ENCODE measurements at regions not wholly inside any gene's neighbourhood (a gene's known extent, or its start where the extent isn't known, plus 50 kb on each side); places are given as distances from the start of the nearest gene placed in this dataset.
"Not testable (repeated sequence)": the region's sequence is repeated elsewhere in the genome, so short reads cannot be mapped to it uniquely, and the experiment has no call there.

DNA sequence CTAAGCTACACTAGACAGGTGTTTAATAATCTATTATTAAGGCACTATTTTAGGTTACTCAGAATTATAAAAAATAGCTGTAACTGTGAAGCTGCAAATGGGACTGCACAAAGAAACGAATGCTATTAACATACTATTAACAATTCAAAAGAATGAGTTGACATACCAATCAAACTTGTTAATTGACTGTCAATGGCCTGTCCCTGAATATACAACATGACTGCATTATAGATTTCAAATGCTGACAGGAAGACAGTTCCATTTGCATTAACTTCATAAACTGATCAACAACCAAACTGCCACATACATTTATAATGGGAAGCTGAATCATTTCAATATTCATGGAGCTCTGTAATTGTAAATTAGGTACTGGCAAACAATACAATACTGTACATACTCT is 169.0 kb upstream of the NANOGP8 start:
- TF ChIP-seq, protein P1, sequence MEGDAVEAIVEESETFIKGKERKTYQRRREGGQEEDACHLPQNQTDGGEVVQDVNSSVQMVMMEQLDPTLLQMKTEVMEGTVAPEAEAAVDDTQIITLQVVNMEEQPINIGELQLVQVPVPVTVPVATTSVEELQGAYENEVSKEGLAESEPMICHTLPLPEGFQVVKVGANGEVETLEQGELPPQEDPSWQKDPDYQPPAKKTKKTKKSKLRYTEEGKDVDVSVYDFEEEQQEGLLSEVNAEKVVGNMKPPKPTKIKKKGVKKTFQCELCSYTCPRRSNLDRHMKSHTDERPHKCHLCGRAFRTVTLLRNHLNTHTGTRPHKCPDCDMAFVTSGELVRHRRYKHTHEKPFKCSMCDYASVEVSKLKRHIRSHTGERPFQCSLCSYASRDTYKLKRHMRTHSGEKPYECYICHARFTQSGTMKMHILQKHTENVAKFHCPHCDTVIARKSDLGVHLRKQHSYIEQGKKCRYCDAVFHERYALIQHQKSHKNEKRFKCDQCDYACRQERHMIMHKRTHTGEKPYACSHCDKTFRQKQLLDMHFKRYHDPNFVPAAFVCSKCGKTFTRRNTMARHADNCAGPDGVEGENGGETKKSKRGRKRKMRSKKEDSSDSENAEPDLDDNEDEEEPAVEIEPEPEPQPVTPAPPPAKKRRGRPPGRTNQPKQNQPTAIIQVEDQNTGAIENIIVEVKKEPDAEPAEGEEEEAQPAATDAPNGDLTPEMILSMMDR (conservative IDR thresholded peaks at IDR 0.05), result no peak
- Mint-ChIP-seq H3K4me1 (peaks cover 23% of the 10 kb centered on the region), H3K27ac (ENCODE audit: unreplicated experiment) (no peak overlapping the region), H3K27me3 (ENCODE audit: low read depth) (no peaks in the 10 kb centered on the region), H3K9me3 (peaks cover 2% of the 10 kb centered on the region), H3K4me3 (no peak overlapping the region), H3K36me3 (ENCODE audit: low read depth) (peaks cover 6% of the 10 kb centered on the region)
- no peak for DNase-seq (ENCODE audit: low read depth, low spot score)

DNA sequence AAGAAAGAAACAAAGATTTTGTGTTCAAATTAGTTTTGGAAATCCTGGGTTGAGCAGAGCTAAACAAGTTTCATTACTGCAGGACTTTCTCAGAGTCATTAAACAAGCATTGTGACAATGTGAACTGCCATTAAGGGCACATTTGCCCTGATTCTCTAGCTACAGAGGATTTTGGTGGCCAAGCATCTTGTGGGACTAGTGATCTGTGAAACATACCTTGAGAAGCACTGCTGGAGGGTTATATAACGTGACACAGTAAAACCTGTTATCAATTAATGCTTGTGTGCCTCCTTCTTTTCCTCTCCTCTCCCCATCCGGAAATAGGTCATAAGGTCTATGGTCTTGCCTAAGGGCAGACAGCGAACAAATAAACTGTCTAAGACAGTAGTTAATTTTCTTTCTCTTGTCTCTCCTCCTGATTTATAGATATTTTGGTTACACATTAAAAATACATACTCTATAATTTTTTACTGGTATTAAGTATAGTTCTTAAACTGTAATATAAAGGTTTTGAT is 167.3 kb upstream of the NANOGP8 start:
- Mint-ChIP-seq H3K27ac (ENCODE audit: unreplicated experiment) (no peak overlapping the region), H3K27me3 (ENCODE audit: low read depth) (no peaks in the 10 kb centered on the region), H3K4me1 (peaks cover 23% of the 10 kb centered on the region), H3K36me3 (ENCODE audit: low read depth) (peaks cover 6% of the 10 kb centered on the region), H3K9me3 (no peaks in the 10 kb centered on the region), H3K4me3 (no peak overlapping the region)
- peak; percentile 11 for DNase-seq (ENCODE audit: low read depth, low spot score)
- TF ChIP-seq, protein P1 (conservative IDR thresholded peaks at IDR 0.05), result no peak

DNA sequence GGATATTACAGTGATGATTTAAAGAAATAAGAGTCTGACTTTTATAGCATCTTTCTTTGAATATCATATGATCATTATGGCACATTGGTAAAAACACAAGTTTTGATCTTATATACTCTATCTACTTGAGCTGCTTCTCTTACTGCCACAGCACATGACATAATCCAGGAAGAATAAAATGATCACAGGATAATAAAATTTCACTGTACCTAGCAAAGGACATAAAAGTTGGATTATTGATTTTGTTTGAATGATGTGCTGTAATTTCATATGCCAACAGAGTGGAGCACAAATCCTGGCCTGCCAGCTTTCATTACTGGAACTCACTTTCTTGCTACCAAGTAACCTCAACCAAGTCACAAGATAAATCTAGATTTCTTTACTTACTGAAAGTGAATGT is 162.1 kb upstream of the NANOGP8 start:
- Mint-ChIP-seq H3K36me3 (ENCODE audit: low read depth) (no peaks in the 10 kb centered on the region), H3K4me1 (peaks cover 12% of the 10 kb centered on the region), H3K9me3 (no peaks in the 10 kb centered on the region), H3K4me3 (no peak overlapping the region), H3K27ac (ENCODE audit: unreplicated experiment) (no peak overlapping the region), H3K27me3 (ENCODE audit: low read depth) (no peaks in the 10 kb centered on the region)
- DNase-seq (ENCODE audit: low read depth, low spot score), result no peak
- TF ChIP-seq, protein P1 (conservative IDR thresholded peaks at IDR 0.05), result no peak

DNA sequence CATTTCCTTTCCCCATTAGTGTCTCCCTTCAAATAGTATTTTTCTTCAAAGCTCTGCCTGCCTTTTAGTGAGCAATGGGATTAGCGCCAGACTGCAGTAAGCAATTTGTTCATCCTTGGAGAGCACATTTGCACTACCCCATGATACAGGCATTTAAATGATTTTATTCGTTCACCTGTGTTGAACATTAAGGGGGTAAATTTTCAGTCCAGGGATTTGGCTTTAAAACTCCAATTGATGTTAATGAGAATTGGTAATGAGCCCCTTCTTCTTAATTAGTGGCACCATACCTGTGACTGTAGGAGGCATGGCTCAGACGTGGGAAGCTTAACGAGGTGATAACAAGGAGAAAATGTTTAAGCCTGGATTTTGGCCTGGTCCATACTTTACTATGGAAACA is 161.4 kb upstream of the NANOGP8 start:
- no peak for DNase-seq (ENCODE audit: low read depth, low spot score)
- Mint-ChIP-seq H3K27me3 (ENCODE audit: low read depth) (no peaks in the 10 kb centered on the region), H3K4me3 (no peak overlapping the region)

DNA sequence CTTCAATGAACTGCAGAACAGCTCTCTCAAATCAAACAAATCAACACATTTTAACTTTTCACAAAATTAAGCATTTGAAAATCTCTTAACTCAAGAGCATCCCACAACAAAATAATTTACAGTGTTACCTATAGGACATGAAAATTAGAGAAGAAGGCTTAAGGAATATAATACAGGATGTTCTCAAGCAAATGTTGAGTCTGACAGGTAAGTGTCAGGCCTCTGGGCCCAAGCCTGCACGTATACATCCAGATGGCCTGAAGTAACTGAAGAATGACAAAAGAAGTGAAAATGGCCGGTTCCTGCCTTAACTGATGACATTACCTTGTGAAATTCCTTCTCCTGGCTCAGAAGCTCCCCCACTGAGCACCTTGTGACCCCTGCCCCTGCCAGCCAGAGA is 160.6 kb upstream of the NANOGP8 start:
- H3K27ac Mint-ChIP-seq (ENCODE audit: unreplicated experiment); H3K27me3 Mint-ChIP-seq (ENCODE audit: low read depth); H3K4me1 Mint-ChIP-seq; H3K4me3 Mint-ChIP-seq; H3K36me3 Mint-ChIP-seq (ENCODE audit: low read depth); DNase-seq (ENCODE audit: low read depth, low spot score); H3K9me3 Mint-ChIP-seq: not testable (repeated sequence)

More for the DNA sequence above, 161.4 kb upstream of the NANOGP8 start:
- Mint-ChIP-seq H3K9me3 (no peaks in the 10 kb centered on the region), H3K36me3 (ENCODE audit: low read depth) (no peaks in the 10 kb centered on the region), H3K27ac (ENCODE audit: unreplicated experiment) (no peak overlapping the region), H3K4me1 (peaks cover 7% of the 10 kb centered on the region)
- TF ChIP-seq, protein P1 (conservative IDR thresholded peaks at IDR 0.05), result no peak

DNA sequence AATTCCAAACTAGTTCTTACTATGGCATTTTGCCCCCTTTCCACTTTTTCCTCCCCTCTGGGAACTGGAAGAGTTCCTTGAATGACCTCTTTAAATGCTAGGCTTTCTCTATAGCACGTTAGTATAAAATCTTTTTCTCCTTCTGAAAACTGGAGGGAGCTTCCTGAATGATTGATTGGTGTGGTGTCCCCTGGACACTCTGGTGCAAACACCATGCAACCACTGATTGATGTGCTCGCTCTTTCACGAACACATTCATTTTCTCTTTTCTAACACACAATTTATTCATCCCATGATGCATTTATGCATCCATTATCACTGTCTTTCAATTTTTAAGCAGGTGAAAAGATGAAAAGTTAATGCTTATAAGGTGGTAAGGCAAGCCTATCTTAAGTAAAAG is 159.1 kb upstream of the NANOGP8 start:
- H3K27ac Mint-ChIP-seq (ENCODE audit: unreplicated experiment), result no peak overlapping the region
- no peak overlapping the region for H3K4me3 Mint-ChIP-seq
- no peaks in the 10 kb centered on the region for H3K9me3 Mint-ChIP-seq

More for the DNA sequence above, 159.1 kb upstream of the NANOGP8 start:
- TF ChIP-seq, protein P1 (conservative IDR thresholded peaks at IDR 0.05), result no peak
- Mint-ChIP-seq H3K4me1 (peaks cover 4% of the 10 kb centered on the region), H3K36me3 (ENCODE audit: low read depth) (no peaks in the 10 kb centered on the region), H3K27me3 (ENCODE audit: low read depth) (no peaks in the 10 kb centered on the region)
- DNase-seq (ENCODE audit: low read depth, low spot score), result no peak

Measured in neural crest cell (in vitro differentiated cells).